A549 (cell line): ENCODE measurements at regions not wholly inside any gene's neighbourhood (a gene's known extent, or its start where the extent isn't known, plus 50 kb on each side); places are given as distances from the start of the nearest gene placed in this dataset.

Source experiments
- ATAC-seq, 2 experiments: fragments of 200-7000 bp in 1 of 2; fragments of >200 bp in 1 of 2; cut with Nextera tagmentation in 1 of 2; cut with Tn5 transposase in 1 of 2; 3 replicates each; pipeline versions ENCODE4 v1.8.0 to v1.9.1; 2018 to 2020; ENCODE audit warnings: mild to moderate bottlenecking in 1 of 2, moderate library complexity in 1 of 2
- CTCF ChIA-PET: fragments of 300-600 bp; sonication (Branson Sonifier 250); formaldehyde crosslinking; extraction: SDS; loops from one replicate; lab custom pipeline; 2021; ENCODE audit warnings: antibody characterized with exemption, inconsistent platforms; lab: Yijun Ruan, JAX
- POLR2A ChIA-PET: fragments of 350-600 bp; formaldehyde crosslinking; extraction: SDS; loops from one replicate; lab custom pipeline; 2021; ENCODE audit warnings: antibody characterized with exemption, inconsistent platforms; lab: Yijun Ruan, JAX
- DNase-seq, 2 experiments: peaks; one replicate each; pipeline versions ENCODE4 v3.0.0 to v3.0.0-alpha.2; 2011 to 2016; ENCODE audit warnings: low read depth in 1 of 2, low spot score in 1 of 2
- FAIRE-seq: peaks from 2 replicates; lab custom pipeline; 2011; peaks lifted over from hg19 to GRCh38; lab: Jason Lieb, UNC
- H3K27ac ChIP-seq, 2 experiments: fragments of >200 bp; sonication (Bioruptor Twin); formaldehyde crosslinking; 3 replicates each; pipeline ENCODE4 v1.5.1; 2016 to 2017
- H3K4me1 ChIP-seq: fragments of >200 bp; sonication (Bioruptor Twin); formaldehyde crosslinking; 3 replicates; pipeline ENCODE4 v1.6.1; 2016
- H3K4me2 ChIP-seq: fragments of >200 bp; sonication (Bioruptor Twin); formaldehyde crosslinking; 3 replicates; pipeline ENCODE4 v1.6.1; 2016
- H3K4me3 ChIP-seq: fragments of >200 bp; sonication (Bioruptor Twin); formaldehyde crosslinking; 3 replicates; pipeline ENCODE4 v1.5.1; 2016
- H3K9me3 ChIP-seq: fragments of >200 bp; sonication (Bioruptor Twin); formaldehyde crosslinking; 3 replicates; pipeline ENCODE4 v1.6.1; 2016
- CEBPB ChIP-seq, 2 experiments: fragments of >200 bp in 1 of 2; sonication (Bioruptor Twin) in 1 of 2; formaldehyde crosslinking in 1 of 2; IDR thresholded peaks; 2 replicates each; pipeline ENCODE4 v1.6.1; 2012 to 2016
- ESRRA ChIP-seq: fragments of 150-350 bp; IDR thresholded peaks from 2 replicates; pipeline ENCODE4 v1.6.1; 2014; ENCODE audit warnings: mild to moderate bottlenecking, low read length, borderline replicate concordance
- FOSB ChIP-seq: fragments of 250-450 bp; sonication (Bioruptor Pico); IDR thresholded peaks from 2 replicates; pipeline ENCODE4 v1.5.0; 2020; ENCODE audit warnings: mild to moderate bottlenecking, moderate library complexity
- FOSL2 ChIP-seq, 2 experiments: fragments of 450-650 bp in 1 of 2; fragments of >200 bp in 1 of 2; sonication (Bioruptor Twin) in 1 of 2; formaldehyde crosslinking; IDR thresholded peaks; 2 replicates each; pipeline versions ENCODE4 v1.5.0 to v1.6.1; 2016 to 2020; ENCODE audit warnings: mild to moderate bottlenecking in 1 of 2, moderate library complexity in 1 of 2
- FOXS1 ChIP-seq: fragments of 250-450 bp; sonication (Bioruptor Pico); IDR thresholded peaks from 2 replicates; pipeline ENCODE4 v1.5.0; 2020; ENCODE audit warnings: mild to moderate bottlenecking, moderate library complexity
- GATA3 ChIP-seq: IDR thresholded peaks from 2 replicates; pipeline ENCODE4 v1.6.1; 2012; ENCODE audit warnings: borderline replicate concordance
- HDAC2 ChIP-seq: fragments of 200-600 bp; sonication (generic); IDR thresholded peaks from 2 replicates; pipeline ENCODE4 v1.6.1; 2016
- HEYL ChIP-seq: fragments of 250-450 bp; sonication (Bioruptor Pico); IDR thresholded peaks from 2 replicates; pipeline ENCODE4 v1.8.0; 2021; ENCODE audit warnings: mild to moderate bottlenecking, moderate library complexity
- HOXB13 ChIP-seq: fragments of 250-450 bp; sonication (Bioruptor Pico); IDR thresholded peaks from 2 replicates; pipeline ENCODE4 v1.5.0; 2020; ENCODE audit warnings: low read depth, mild to moderate bottlenecking, moderate library complexity
- MAFK ChIP-seq: fragments of 450-650 bp; IDR thresholded peaks from 2 replicates; pipeline ENCODE4 v1.6.1; 2014; ENCODE audit not compliant: partially characterized antibody
- NR3C1 ChIP-seq: fragments of >200 bp; sonication (Bioruptor Twin); formaldehyde crosslinking; IDR thresholded peaks from 3 replicates; pipeline ENCODE4 v1.6.1; 2017
- RAD21 ChIP-seq, 2 experiments: fragments of >200 bp in 1 of 2; sonication (Bioruptor Twin) in 1 of 2; formaldehyde crosslinking in 1 of 2; IDR thresholded peaks in 1 of 2; conservative IDR thresholded peaks in 1 of 2; 2 replicates in 1 of 2; 3 replicates in 1 of 2; pipeline ENCODE4 v1.6.1; 2012 to 2018; ENCODE audit warnings: inconsistent platforms in 1 of 2
- RCOR1 ChIP-seq: fragments of 150-350 bp; IDR thresholded peaks from 2 replicates; pipeline ENCODE4 v1.6.1; 2014; ENCODE audit warnings: antibody characterized with exemption, low read length, low read depth
- SMC3 ChIP-seq: fragments of >200 bp; sonication (Bioruptor Twin); formaldehyde crosslinking; IDR thresholded peaks from 3 replicates; pipeline ENCODE4 v1.6.1; 2018; ENCODE audit warnings: inconsistent platforms
- TP53 ChIP-seq: fragments of 250-450 bp; sonication (Bioruptor Pico); IDR thresholded peaks from 2 replicates; pipeline ENCODE4 v1.5.0; 2021; ENCODE audit warnings: mild to moderate bottlenecking, moderate library complexity
- ZNF302 ChIP-seq: fragments of 250-450 bp; sonication (Bioruptor Pico); IDR thresholded peaks from 2 replicates; pipeline ENCODE4 v1.9.0; 2021; ENCODE audit warnings: inconsistent platforms, mild to moderate bottlenecking, moderate library complexity
- ZSCAN20 ChIP-seq: fragments of 250-450 bp; sonication (Bioruptor Pico); IDR thresholded peaks from 2 replicates; pipeline ENCODE4 v1.8.0; 2022; ENCODE audit warnings: mild to moderate bottlenecking, moderate library complexity
- WGBS: methylation state at CpG from one replicate; pipeline ENCODE4 v1.1.6; 2017; ENCODE audit errors: missing lambda C conversion rate; 5-methylcytosine and 5-hydroxymethylcytosine counted together
- TF ChIP-seq, protein P1 (sequence below): IDR thresholded peaks from 2 replicates; pipeline ENCODE4 v1.6.1; 2012
- TF ChIP-seq, protein P2 (sequence below): IDR thresholded peaks from 2 replicates; pipeline ENCODE4 v1.6.1; 2012
- TF ChIP-seq, protein P3 (sequence below): fragments of 200-600 bp; sonication (generic); IDR thresholded peaks from 2 replicates; pipeline ENCODE4 v1.6.1; 2016; ENCODE audit warnings: antibody characterized with exemption, mild to moderate bottlenecking, moderate library complexity
- TF ChIP-seq, protein P4 (sequence below): fragments of 250-450 bp; sonication (Bioruptor Pico); IDR thresholded peaks from 2 replicates; pipeline ENCODE4 v1.5.0; 2021; ENCODE audit warnings: mild to moderate bottlenecking, moderate library complexity, borderline replicate concordance

DNA sequence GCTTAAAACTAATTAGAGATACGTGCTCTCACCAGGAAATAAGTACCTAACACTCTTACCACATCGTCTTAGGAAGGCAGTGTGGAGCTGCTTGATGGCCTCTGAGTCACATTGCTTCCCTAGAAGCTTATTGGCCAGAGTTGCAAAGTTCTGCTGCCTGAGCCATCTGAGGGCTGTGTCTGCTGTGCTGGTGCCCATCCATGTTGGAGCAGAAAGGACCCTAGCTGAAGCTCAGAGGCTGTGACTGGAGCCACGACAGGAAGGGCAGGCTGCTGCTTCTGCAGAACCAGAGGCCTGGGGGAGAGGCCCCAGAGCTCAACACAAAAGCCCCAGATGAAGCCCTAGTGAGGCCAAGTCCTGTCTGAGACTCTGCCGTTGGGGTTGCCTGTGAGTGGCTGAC, 64.8 kb upstream of the IGFBP3 start:
- no peak overlapping the region for H3K4me3 ChIP-seq
- TF ChIP-seq ESRRA (no peak), FOXS1 (CRISPR knock-in tag) (no peak), CEBPB (IDR thresholded peaks at IDR 0.05) (no peak), MAFK (no peak), RCOR1 (no peak)
- TF ChIP-seq, protein P1, sequence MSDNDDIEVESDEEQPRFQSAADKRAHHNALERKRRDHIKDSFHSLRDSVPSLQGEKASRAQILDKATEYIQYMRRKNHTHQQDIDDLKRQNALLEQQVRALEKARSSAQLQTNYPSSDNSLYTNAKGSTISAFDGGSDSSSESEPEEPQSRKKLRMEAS, result 0 out of 2 replicates have a peak, but pooled peaks have one; percentile 25
- TF ChIP-seq, protein P2, sequence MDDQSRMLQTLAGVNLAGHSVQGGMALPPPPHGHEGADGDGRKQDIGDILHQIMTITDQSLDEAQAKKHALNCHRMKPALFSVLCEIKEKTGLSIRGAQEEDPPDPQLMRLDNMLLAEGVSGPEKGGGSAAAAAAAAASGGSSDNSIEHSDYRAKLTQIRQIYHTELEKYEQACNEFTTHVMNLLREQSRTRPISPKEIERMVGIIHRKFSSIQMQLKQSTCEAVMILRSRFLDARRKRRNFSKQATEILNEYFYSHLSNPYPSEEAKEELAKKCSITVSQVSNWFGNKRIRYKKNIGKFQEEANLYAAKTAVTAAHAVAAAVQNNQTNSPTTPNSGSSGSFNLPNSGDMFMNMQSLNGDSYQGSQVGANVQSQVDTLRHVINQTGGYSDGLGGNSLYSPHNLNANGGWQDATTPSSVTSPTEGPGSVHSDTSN, result no peak
- ChIA-PET CTCF (interaction anchor here (0.6 to 2.3 kb wide), 3 partner anchors 63 to 367 kb away, joined by 3 to 9 read pairs (median 7); partner anchors contain the start of gene IGFBP3), POLR2A (no interaction called here)
- peak overlapping the region; percentile 27 to 63; a peak in 5 of 6 replicates for H3K27ac ChIP-seq
- peak; percentile 65 to 75; a peak in 4 of 6 replicates for ATAC-seq
- DNase-seq, result peak in 1 of 2 experiments; percentile 52
- no peak for FAIRE-seq
- H3K4me2 ChIP-seq, result no peak overlapping the region
- peaks cover 16% of the 10 kb centered on the region for H3K9me3 ChIP-seq
- peaks cover 16% of the 10 kb centered on the region; the same call in 1 of the 3 replicates for H3K4me1 ChIP-seq
- WGBS, result 69% methylated on average over 4 of the region's 4 CpGs

DNA sequence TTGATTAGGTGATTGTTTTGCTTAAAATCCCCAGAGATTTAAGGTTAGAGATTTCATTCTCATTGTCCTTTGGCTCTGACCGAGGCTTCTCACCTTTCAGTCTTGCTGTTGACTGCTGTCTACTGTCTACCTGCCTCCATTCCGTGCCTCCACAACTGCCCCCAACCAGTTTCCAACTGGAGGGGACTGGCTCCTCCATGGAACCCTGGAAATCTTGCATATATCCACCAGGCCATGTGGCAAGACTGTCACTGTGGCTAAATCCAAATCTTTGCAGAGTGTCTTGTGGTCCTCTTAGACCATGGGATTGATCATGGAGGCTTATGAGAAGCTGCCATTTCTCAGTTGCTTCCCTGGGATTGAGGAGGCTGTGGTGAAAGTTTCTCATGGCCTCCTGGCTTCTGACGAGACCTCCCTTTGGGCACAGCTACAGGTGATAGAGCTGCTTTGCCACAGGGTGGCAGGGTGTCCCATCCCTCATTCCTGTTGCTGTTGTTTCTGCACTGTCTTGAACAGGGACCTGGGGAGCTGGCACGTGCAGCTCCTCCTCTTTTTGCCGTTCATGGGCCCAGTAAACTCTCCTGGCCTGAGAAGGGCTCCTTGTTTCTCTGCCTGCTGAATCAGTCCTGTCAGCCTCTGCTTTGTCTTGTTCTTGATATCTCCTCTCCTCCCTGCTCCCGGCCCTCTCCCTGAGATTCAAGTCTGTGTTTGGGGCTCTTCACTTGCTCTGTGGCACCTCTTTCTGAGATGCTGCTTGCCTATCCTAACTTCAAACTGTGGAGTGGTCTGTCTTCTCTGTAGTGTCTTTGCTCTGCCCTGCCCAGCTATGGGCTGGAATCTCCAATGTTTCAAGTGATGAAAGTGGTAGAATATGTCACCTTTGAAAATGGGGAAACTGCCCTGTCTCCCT, 63.6 kb upstream of the IGFBP3 start:
- ChIA-PET POLR2A (no interaction called here), CTCF (interaction anchor here (0.6 to 2.3 kb wide), 4 partner anchors 8 to 368 kb away, joined by 3 to 9 read pairs (median 5); partner anchors contain the start of gene IGFBP3)
- WGBS, result 76% methylated on average over 6 of the region's 6 CpGs

More for the DNA sequence above, 63.6 kb upstream of the IGFBP3 start:
- peaks cover 25% of the 10 kb centered on the region; the same call in 2 of the 3 replicates for H3K4me1 ChIP-seq
- ATAC-seq (peak in 1 of 2 experiments; percentile 69; a peak in 3 of 6 replicates), FAIRE-seq (no peak), DNase-seq (peak in 1 of 2 experiments; percentile 44)
- H3K9me3 ChIP-seq, result peaks cover 25% of the 10 kb centered on the region
- TF ChIP-seq HDAC2 (no peak), ZNF302 (CRISPR knock-in tag) (no peak), NR3C1 (no peak), RAD21 (conservative IDR thresholded peaks at IDR 0.05 in 1 of 2, IDR thresholded peaks at IDR 0.05 in 1 of 2) (peak in 1 of 2 experiments; percentile 35; a peak in 1 of 5 replicates), ZSCAN20 (CRISPR knock-in tag) (no peak), FOSB (CRISPR knock-in tag) (no peak), MAFK (no peak), TP53 (CRISPR knock-in tag) (no peak), GATA3 (no peak), HEYL (CRISPR knock-in tag) (no peak), HOXB13 (CRISPR knock-in tag) (no peak), FOSL2 (IDR thresholded peaks at IDR 0.05) (no peak), FOSL2 (CRISPR knock-in tag; IDR thresholded peaks at IDR 0.05) (no peak), SMC3 (0 out of 3 replicates have a peak, but pooled peaks have one; percentile 11)
- TF ChIP-seq, protein P3, sequence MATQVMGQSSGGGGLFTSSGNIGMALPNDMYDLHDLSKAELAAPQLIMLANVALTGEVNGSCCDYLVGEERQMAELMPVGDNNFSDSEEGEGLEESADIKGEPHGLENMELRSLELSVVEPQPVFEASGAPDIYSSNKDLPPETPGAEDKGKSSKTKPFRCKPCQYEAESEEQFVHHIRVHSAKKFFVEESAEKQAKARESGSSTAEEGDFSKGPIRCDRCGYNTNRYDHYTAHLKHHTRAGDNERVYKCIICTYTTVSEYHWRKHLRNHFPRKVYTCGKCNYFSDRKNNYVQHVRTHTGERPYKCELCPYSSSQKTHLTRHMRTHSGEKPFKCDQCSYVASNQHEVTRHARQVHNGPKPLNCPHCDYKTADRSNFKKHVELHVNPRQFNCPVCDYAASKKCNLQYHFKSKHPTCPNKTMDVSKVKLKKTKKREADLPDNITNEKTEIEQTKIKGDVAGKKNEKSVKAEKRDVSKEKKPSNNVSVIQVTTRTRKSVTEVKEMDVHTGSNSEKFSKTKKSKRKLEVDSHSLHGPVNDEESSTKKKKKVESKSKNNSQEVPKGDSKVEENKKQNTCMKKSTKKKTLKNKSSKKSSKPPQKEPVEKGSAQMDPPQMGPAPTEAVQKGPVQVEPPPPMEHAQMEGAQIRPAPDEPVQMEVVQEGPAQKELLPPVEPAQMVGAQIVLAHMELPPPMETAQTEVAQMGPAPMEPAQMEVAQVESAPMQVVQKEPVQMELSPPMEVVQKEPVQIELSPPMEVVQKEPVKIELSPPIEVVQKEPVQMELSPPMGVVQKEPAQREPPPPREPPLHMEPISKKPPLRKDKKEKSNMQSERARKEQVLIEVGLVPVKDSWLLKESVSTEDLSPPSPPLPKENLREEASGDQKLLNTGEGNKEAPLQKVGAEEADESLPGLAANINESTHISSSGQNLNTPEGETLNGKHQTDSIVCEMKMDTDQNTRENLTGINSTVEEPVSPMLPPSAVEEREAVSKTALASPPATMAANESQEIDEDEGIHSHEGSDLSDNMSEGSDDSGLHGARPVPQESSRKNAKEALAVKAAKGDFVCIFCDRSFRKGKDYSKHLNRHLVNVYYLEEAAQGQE, result no peak
- TF ChIP-seq, protein P4, sequence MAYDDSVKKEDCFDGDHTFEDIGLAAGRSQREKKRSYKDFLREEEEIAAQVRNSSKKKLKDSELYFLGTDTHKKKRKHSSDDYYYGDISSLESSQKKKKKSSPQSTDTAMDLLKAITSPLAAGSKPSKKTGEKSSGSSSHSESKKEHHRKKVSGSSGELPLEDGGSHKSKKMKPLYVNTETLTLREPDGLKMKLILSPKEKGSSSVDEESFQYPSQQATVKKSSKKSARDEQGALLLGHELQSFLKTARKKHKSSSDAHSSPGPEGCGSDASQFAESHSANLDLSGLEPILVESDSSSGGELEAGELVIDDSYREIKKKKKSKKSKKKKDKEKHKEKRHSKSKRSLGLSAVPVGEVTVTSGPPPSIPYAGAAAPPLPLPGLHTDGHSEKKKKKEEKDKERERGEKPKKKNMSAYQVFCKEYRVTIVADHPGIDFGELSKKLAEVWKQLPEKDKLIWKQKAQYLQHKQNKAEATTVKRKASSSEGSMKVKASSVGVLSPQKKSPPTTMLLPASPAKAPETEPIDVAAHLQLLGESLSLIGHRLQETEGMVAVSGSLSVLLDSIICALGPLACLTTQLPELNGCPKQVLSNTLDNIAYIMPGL, result no peak
- TF ChIP-seq, protein P1, result no peak
- no peak overlapping the region for H3K4me2 ChIP-seq
- H3K27ac ChIP-seq, result peak overlapping the region in 1 of 2 experiments; percentile 54; a peak in 4 of 6 replicates
- no peak overlapping the region for H3K4me3 ChIP-seq
